ENCODE measurements at regions not wholly inside any gene's neighbourhood (a gene's known extent, or its start where the extent isn't known, plus 50 kb on each side); places are given as distances from the start of the nearest gene placed in this dataset.

DNA sequence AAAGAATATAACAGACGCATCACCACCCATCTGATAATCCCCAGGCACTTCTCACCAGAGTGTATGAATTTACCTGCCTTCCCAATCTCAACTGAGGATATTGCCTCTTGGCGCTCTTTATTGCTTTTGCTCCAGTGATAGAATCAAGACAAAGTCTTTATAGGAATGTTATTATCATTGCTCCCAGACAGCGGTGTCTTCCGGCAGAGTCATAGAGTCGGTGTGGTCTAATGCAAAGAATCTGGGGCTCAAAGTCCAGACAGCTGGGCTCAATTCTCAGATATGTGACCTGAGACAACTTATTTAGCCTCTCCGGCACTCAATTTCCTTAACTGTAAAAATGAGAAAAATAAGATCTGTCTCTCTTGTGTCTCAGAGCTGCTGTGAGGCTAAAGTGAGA lies 106.1 kb upstream of the PAK3 start:
- no peaks in the 10 kb centered on the region for H3K4me1 ChIP-seq (ENCODE audit: insufficient read depth)
- H3K27ac ChIP-seq: no peak overlapping the region
- H3K9me3 ChIP-seq: no peaks in the 10 kb centered on the region
- no peaks in the 10 kb centered on the region for H3K27me3 ChIP-seq
- no peaks in the 10 kb centered on the region for H3K36me3 ChIP-seq
- whole genome bisulfite sequencing, 3 donors: 81 to 86% (median 85%) methylated on average over 6 of the region's 6 CpGs
- DNase-seq: no peak
- intact Hi-C loops (cut with DNase I): no loop called here
- H3K4me3 ChIP-seq: no peak overlapping the region
- TF ChIP-seq POLR2A (IDR thresholded peaks at IDR 0.05): no peak
- TF ChIP-seq EP300 (IDR thresholded peaks at IDR 0.05): no peak
- TF ChIP-seq, protein P1, sequence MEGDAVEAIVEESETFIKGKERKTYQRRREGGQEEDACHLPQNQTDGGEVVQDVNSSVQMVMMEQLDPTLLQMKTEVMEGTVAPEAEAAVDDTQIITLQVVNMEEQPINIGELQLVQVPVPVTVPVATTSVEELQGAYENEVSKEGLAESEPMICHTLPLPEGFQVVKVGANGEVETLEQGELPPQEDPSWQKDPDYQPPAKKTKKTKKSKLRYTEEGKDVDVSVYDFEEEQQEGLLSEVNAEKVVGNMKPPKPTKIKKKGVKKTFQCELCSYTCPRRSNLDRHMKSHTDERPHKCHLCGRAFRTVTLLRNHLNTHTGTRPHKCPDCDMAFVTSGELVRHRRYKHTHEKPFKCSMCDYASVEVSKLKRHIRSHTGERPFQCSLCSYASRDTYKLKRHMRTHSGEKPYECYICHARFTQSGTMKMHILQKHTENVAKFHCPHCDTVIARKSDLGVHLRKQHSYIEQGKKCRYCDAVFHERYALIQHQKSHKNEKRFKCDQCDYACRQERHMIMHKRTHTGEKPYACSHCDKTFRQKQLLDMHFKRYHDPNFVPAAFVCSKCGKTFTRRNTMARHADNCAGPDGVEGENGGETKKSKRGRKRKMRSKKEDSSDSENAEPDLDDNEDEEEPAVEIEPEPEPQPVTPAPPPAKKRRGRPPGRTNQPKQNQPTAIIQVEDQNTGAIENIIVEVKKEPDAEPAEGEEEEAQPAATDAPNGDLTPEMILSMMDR (IDR thresholded peaks at IDR 0.05): no peak

DNA sequence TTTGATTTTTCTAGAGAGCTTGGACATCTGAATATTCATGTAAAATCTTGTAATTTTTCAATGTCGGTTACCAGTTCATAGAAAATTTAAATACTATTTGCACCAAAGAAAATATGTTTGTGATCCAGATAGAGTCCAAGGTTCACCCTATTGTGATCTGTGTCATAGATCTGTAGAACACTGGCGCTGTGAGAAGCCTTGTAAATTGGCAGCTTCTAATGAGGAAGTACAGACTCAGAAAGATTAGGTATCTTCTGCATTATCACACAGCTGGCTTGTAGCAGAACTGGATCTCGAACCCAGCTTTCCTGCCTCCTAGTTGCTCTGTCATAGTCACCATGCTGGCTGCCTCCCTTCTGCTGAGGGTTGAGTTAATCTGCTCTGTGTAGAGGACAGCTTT lies 106.5 kb upstream of the PAK3 start:
- DNase-seq: no peak
- Histone ChIP-seq H3K27me3 (no peaks in the 10 kb centered on the region), H3K36me3 (no peaks in the 10 kb centered on the region), H3K4me3 (no peak overlapping the region), H3K4me1 (ENCODE audit: insufficient read depth) (no peaks in the 10 kb centered on the region), H3K27ac (no peak overlapping the region), H3K9me3 (no peaks in the 10 kb centered on the region)
- WGBS, 3 donors: 68 to 79% (median 76%) methylated on average over 3 of the region's 3 CpGs
- no peak for TF ChIP-seq POLR2A (IDR thresholded peaks at IDR 0.05)
- TF ChIP-seq EP300 (IDR thresholded peaks at IDR 0.05): no peak
- TF ChIP-seq, protein P1 (IDR thresholded peaks at IDR 0.05): no peak
- intact Hi-C loops (cut with DNase I): no loop called here

DNA sequence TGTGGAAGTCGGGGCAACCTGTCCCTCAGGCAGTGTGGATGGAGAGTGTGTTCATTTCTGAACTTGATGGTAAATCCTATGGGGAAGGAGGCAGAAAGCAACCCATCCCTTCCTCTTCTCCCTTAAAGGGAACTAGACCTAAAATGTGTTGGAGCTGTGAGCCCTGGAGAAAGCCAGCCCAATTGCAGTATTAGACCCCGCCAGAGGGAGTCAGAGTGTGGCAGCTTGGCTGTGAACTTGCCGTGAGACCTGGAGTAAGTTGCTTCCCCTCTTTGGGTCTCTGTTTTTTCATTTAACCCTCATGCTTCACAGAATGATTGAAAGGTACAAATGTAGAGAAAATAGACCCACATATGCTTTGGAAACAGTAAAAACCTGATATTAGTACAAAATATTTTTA lies 108.7 kb upstream of the PAK3 start:
- no peaks in the 10 kb centered on the region for H3K9me3 ChIP-seq
- intact Hi-C loops (cut with DNase I): no loop called here
- H3K27me3 ChIP-seq: no peaks in the 10 kb centered on the region
- TF ChIP-seq, protein P1 (IDR thresholded peaks at IDR 0.05): no peak
- TF ChIP-seq EP300 (IDR thresholded peaks at IDR 0.05) (no peak), POLR2A (IDR thresholded peaks at IDR 0.05) (no peak)
- H3K4me1 ChIP-seq (ENCODE audit: insufficient read depth): no peaks in the 10 kb centered on the region
- WGBS, 3 donors: 19 to 24% (median 23%) methylated on average over 3 of the region's 3 CpGs
- DNase-seq: no peak
- H3K27ac ChIP-seq: no peak overlapping the region
- H3K36me3 ChIP-seq: no peaks in the 10 kb centered on the region
- no peak overlapping the region for H3K4me3 ChIP-seq

DNA sequence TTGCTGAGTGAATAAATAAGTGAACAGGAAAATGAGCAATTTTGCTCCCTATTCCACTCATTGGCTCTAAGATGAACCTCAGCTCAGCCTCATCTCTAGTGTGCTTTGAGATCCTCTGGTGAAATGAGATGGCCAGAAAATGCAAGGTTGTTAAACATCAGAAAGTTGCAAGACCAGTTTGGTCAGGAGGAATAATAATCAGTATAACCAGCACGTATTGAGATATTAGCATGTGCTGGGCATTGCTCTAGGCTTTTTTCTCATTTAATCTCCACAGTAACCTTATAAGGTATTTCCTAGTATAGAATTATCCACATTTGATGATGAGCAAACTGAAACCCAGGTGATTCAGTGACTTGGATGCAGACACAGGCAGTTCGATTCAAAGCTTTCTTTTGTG lies 110.5 kb upstream of the PAK3 start:
- WGBS, 3 donors: 24 to 31% (median 28%) methylated on average over 2 of the region's 2 CpGs
- no peak for TF ChIP-seq POLR2A (IDR thresholded peaks at IDR 0.05)
- TF ChIP-seq EP300 (IDR thresholded peaks at IDR 0.05): no peak
- TF ChIP-seq, protein P1 (IDR thresholded peaks at IDR 0.05): no peak
- intact Hi-C loops (cut with DNase I): no loop called here

DNA sequence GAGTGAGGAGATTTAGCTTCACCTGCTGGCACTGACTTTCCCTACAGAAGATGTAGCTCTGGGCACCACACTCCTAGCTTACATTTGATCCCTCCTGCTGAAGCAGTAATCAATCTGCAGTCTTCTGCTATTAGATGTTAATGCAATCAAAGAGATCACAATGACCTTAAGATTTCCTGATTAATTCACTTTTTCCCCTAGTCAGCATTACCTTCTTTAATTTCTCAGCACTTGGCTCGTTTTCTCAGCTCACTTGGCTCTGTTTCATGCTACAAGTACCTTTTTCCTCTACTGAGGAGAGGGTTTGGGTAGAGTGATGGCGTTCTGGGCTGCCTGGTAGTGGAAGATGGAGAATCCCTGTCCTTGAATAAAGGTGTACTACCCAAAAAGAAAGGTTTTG lies 113.0 kb upstream of the PAK3 start:
- Histone ChIP-seq H3K4me3 (no peak overlapping the region), H3K27ac (no peak overlapping the region), H3K4me1 (ENCODE audit: insufficient read depth) (no peaks in the 10 kb centered on the region), H3K9me3 (no peaks in the 10 kb centered on the region), H3K36me3 (no peaks in the 10 kb centered on the region), H3K27me3 (no peaks in the 10 kb centered on the region)
- 34 to 45% (median 36%) methylated on average over 2 of the region's 2 CpGs for WGBS, 3 donors
- TF ChIP-seq POLR2A (IDR thresholded peaks at IDR 0.05) (no peak), EP300 (IDR thresholded peaks at IDR 0.05) (no peak)
- TF ChIP-seq, protein P1 (IDR thresholded peaks at IDR 0.05): no peak
- intact Hi-C loops (cut with DNase I): no loop called here
- no peak for DNase-seq

More for the DNA sequence above, 110.5 kb upstream of the PAK3 start:
- Histone ChIP-seq H3K4me1 (ENCODE audit: insufficient read depth) (no peaks in the 10 kb centered on the region), H3K27ac (no peak overlapping the region), H3K27me3 (no peaks in the 10 kb centered on the region), H3K36me3 (no peaks in the 10 kb centered on the region), H3K9me3 (no peaks in the 10 kb centered on the region), H3K4me3 (no peak overlapping the region)
- no peak for DNase-seq

All from ovary (tissue), 7 donors.